NCI-H187 treated with DMSO at 0.1 percent for 48 hours (cell line): ENCODE measurements at regions not wholly inside any gene's neighbourhood (a gene's known extent, or its start where the extent isn't known, plus 50 kb on each side); places are given as distances from the start of the nearest gene placed in this dataset.
"Not testable (repeated sequence)": the region's sequence is repeated elsewhere in the genome, so short reads cannot be mapped to it uniquely, and the experiment has no call there.

Source experiments
- DNase-seq: peaks from one replicate; lab custom pipeline; 2025; lab: John Stamatoyannopoulos, UW

- not testable (repeated sequence) for DNase-seq
Measured at GRCh38 chr1:223961985-223962384, 116.2 kb upstream of the TP53BP2 start.

GRCh38 chr1:223952801-223953200 is 107.1 kb upstream of the TP53BP2 start:
- DNase-seq: not testable (repeated sequence)

- DNase-seq: not testable (repeated sequence)
Measured at GRCh38 chr1:223951551-223951950, 105.8 kb upstream of the TP53BP2 start.

GRCh38 chr1:223949944-223950343 is 104.2 kb upstream of the TP53BP2 start:
- not testable (repeated sequence) for DNase-seq

- not testable (repeated sequence) for DNase-seq
Measured at GRCh38 chr1:223948041-223948440, 102.3 kb upstream of the TP53BP2 start.

GRCh38 chr1:223936592-223936991 is 90.8 kb upstream of the TP53BP2 start:
- not testable (repeated sequence) for DNase-seq

- DNase-seq: not testable (repeated sequence)
Measured at GRCh38 chr1:223931476-223931875, 85.7 kb upstream of the TP53BP2 start.

- DNase-seq: not testable (repeated sequence)
Measured at GRCh38 chr1:223920805-223921204, 75.1 kb upstream of the TP53BP2 start.

GRCh38 chr1:223915476-223915875 is 69.7 kb upstream of the TP53BP2 start:
- DNase-seq: not testable (repeated sequence)

- not testable (repeated sequence) for DNase-seq
Measured at GRCh38 chr1:223913715-223914114, 68.0 kb upstream of the TP53BP2 start.

- not testable (repeated sequence) for DNase-seq
Measured at GRCh38 chr1:223907943-223908587, 62.3 kb upstream of the TP53BP2 start.

- not testable (repeated sequence) for DNase-seq
Measured at GRCh38 chr1:223903221-223903620, 57.5 kb upstream of the TP53BP2 start.

GRCh38 chr1:223899775-223900174 is 54.0 kb upstream of the TP53BP2 start:
- not testable (repeated sequence) for DNase-seq

GRCh38 chr1:223897097-223897496 is 51.4 kb upstream of the TP53BP2 start:
- DNase-seq: not testable (repeated sequence)

- DNase-seq: not testable (repeated sequence)
Measured at GRCh38 chr1:223895950-223896349, 50.2 kb upstream of the TP53BP2 start.
